Activated T-cell treated with anti-CD3 and anti-CD28 coated beads, Interleukin-2, amount 50 U/mL, for 24 hours (primary cell): ENCODE measurements at regions not wholly inside any gene's neighbourhood (a gene's known extent, or its start where the extent isn't known, plus 50 kb on each side); places are given as distances from the start of the nearest gene placed in this dataset.
"Not testable (repeated sequence)": the region's sequence is repeated elsewhere in the genome, so short reads cannot be mapped to it uniquely, and the experiment has no call there.

Source experiments
- DNase-seq: peaks from one replicate; pipeline ENCODE4 v3.0.0-alpha.2; 2020
- H3K27ac Mint-ChIP-seq: 2 replicates; pipeline ENCODE4 v1.8.0; 2020; ENCODE audit warnings: mild to moderate bottlenecking, mixed read lengths
- H3K27me3 Mint-ChIP-seq: 2 replicates; pipeline ENCODE4 v1.8.0; 2020; ENCODE audit warnings: mixed read lengths
- H3K36me3 Mint-ChIP-seq: 2 replicates; pipeline ENCODE4 v1.8.0; 2020; ENCODE audit warnings: low read depth, mixed read lengths
- H3K4me1 Mint-ChIP-seq: 2 replicates; pipeline ENCODE4 v1.8.0; 2020; ENCODE audit warnings: low read depth, mixed read lengths
- H3K4me3 Mint-ChIP-seq: 2 replicates; pipeline ENCODE4 v1.8.0; 2020; ENCODE audit warnings: mild to moderate bottlenecking, moderate library complexity, mixed read lengths
- H3K9me3 Mint-ChIP-seq: 2 replicates; pipeline ENCODE4 v1.8.0; 2020; ENCODE audit warnings: mixed read lengths

DNA sequence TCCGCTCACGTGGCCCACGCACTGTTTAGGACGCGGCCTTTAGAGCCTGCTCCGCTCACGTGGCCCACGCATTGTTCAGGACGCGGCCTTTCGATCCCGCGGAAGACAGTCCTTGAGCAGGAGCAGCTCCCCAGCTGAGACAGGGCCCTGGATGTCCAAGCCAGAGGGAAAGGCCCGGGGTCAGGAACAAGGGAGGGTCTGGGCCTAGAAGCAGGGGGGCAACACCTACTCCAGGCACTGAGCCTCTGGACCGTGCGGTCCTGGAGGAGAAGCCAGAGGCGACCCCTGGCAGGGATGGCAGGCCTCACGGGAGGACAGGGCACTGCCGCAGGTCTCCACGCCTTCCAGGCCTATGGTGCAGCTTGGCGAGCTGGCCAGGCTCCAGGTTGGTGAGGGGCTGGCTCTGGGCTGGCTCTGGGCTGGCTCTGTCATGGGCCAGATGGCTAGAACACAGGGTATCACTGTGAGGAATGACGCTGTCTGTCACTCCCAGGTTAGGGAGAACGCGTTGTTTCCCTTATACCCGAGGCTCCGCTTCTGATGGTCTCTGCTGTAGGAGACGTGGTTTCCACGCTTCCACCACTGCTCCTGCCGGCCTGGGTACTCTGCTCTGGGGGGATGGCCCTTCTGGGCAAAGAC, 341.7 kb downstream of the TMEM121 start:
- Mint-ChIP-seq H3K27ac (no peak overlapping the region), H3K36me3 (no peaks in the 10 kb centered on the region), H3K4me1 (peaks cover 8% of the 10 kb centered on the region), H3K27me3 (no peaks in the 10 kb centered on the region), H3K9me3 (no peaks in the 10 kb centered on the region), H3K4me3 (no peak overlapping the region)
- DNase-seq, result peak; percentile 12

DNA sequence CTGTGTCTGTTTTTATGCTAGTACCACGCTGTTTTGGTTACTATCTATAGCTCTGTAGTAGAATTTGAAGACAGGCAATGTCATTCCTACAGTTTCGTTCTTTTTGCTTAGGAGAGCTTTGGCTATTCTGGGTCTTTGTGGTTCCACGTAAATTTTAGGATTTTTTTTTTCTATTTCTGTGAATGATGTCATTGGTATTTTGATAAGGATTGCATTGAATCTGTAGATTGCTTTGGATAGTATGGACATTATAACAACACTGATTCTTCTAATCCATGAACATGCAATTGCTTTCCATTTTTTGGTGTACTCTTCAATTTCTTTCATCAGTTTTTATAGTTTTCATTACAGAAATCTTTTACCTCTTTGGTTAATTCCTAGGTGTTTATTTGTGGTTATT, 345.2 kb downstream of the TMEM121 start:
- Mint-ChIP-seq H3K4me3 (no peak overlapping the region), H3K4me1 (no peaks in the 10 kb centered on the region), H3K9me3 (no peaks in the 10 kb centered on the region), H3K36me3 (no peaks in the 10 kb centered on the region), H3K27ac (no peak overlapping the region), H3K27me3 (peaks cover 4% of the 10 kb centered on the region)
- no peak for DNase-seq

DNA sequence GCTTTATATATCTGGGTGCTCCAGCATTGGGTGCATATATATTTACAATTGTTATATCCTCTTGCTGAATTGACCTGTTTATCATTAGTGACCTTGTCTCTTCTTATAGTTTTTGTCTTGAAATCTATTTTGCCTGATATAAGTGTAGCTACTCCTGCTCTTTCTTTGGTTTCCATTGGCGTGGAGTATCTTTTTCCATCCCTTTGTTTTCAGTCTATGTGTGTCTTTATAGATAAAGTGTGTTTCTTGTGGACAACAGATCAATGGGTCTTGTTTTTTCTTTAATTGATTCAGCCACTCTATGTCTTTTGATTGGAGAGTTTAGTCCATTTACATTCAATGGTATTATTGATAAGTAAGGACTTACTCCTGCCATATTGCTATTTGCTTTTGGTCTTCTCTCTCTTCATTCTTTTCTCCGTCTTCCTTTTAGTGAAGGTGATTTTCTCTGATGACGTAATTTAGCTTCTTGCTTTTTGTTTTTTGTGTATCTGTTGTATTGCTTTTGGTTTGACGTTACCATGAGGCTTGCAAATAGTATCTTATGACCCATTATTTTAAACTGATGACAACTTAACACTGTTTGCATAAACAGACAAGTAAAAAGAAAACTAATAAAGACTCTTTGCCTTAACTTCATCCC, 347.6 kb downstream of the TMEM121 start:
- Mint-ChIP-seq H3K27me3 (peaks cover 4% of the 10 kb centered on the region), H3K4me1 (no peaks in the 10 kb centered on the region), H3K9me3 (no peaks in the 10 kb centered on the region), H3K36me3 (no peaks in the 10 kb centered on the region), H3K27ac (no peak overlapping the region), H3K4me3 (no peak overlapping the region)
- no peak for DNase-seq

DNA sequence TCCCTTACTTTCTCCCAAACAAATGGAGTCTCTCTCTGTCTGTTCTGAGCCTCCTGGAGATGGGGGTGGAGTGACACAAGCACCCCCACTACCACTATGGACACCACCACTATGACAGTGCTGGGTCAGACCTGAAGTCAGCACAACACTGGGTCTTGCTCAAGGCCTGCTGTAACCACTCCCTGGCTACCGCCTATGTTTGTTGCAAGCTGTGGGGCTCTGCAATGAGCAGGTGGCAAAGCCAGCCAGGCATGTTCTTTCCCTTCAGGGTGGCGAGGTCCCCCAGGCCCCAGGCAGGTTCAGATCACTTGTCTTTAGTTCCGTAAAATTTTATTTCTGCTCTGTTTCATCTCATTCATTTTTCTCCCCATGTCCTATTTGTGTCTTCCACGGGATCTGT, 349.8 kb downstream of the TMEM121 start:
- no peak for DNase-seq
- Mint-ChIP-seq H3K36me3 (no peaks in the 10 kb centered on the region), H3K9me3 (no peaks in the 10 kb centered on the region), H3K4me1 (peaks cover 6% of the 10 kb centered on the region), H3K4me3 (no peak overlapping the region), H3K27ac (no peak overlapping the region), H3K27me3 (peaks cover 10% of the 10 kb centered on the region)

DNA sequence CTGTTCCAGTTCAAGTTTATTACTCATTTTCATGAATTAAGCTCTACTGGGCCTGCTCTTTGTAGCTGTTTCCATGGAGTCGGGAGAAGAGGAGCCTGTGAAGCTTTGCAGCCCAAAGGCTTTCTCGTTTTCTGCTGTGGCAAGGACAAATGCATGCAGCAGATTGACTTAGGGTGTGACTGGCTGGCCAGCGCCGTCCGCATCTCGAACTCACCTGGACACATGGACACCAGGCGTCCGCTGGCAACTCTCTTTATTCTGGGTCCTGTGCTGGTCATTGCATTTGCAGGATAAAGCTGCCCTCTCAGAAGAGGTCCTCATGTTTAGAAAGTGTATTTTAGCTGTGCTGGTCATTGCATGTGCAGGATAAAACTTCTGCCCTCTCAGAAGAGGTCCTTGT, 350.4 kb downstream of the TMEM121 start:
- no peak overlapping the region for H3K27ac Mint-ChIP-seq
- H3K36me3 Mint-ChIP-seq, result no peaks in the 10 kb centered on the region
- H3K27me3 Mint-ChIP-seq, result peaks cover 17% of the 10 kb centered on the region
- DNase-seq, result no peak
- no peaks in the 10 kb centered on the region for H3K9me3 Mint-ChIP-seq
- H3K4me1 Mint-ChIP-seq, result peaks cover 6% of the 10 kb centered on the region
- no peak overlapping the region for H3K4me3 Mint-ChIP-seq

DNA sequence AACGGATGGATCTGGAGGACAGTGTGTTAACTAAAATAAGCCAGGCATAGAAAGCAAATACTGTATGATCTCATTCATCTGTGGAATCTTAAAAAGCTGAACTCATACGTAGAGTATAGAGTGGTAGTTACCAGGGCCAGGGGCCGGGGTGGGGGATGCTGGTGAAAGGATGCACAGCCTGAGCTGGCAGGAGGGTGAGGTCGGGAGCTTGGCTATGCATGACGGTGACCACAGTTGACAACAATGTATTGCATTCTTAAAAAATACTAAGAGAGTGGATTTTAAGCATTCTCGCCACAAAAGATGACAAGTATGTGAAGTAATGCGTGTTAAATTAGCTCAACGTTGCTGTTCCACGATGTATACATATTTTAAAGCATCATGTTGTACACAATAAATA, 351.3 kb downstream of the TMEM121 start:
- H3K9me3 Mint-ChIP-seq, result no peaks in the 10 kb centered on the region
- H3K27me3 Mint-ChIP-seq, result peaks cover 19% of the 10 kb centered on the region
- no peak overlapping the region for H3K27ac Mint-ChIP-seq
- no peak for DNase-seq
- no peak overlapping the region for H3K4me3 Mint-ChIP-seq
- H3K36me3 Mint-ChIP-seq, result no peaks in the 10 kb centered on the region
- peaks cover 6% of the 10 kb centered on the region for H3K4me1 Mint-ChIP-seq

DNA sequence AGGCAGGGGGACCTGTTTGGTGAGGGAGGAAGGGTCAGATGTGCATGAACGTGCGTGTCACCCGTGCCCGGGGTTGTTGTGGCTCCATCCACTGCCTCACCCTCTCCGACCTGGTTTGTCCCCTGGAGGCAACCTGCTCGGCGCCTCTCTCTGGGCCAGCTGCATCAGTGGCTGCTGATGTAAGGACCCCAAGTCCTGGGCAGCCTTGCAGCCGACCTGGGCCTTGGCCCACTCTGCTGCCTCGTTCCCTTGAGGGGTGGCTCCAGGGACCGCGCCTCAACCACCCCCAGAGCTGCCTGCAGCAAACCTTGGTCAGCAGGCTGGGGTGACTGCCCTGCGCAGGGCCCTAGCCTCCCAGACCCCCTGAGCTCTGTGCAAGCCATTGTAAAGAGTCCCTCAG, 351.7 kb downstream of the TMEM121 start:
- peak; percentile 24 for DNase-seq
- peaks cover 6% of the 10 kb centered on the region for H3K4me1 Mint-ChIP-seq
- no peaks in the 10 kb centered on the region for H3K36me3 Mint-ChIP-seq
- H3K9me3 Mint-ChIP-seq, result no peaks in the 10 kb centered on the region
- no peak overlapping the region for H3K27ac Mint-ChIP-seq
- H3K27me3 Mint-ChIP-seq, result peaks cover 19% of the 10 kb centered on the region
- H3K4me3 Mint-ChIP-seq, result no peak overlapping the region

DNA sequence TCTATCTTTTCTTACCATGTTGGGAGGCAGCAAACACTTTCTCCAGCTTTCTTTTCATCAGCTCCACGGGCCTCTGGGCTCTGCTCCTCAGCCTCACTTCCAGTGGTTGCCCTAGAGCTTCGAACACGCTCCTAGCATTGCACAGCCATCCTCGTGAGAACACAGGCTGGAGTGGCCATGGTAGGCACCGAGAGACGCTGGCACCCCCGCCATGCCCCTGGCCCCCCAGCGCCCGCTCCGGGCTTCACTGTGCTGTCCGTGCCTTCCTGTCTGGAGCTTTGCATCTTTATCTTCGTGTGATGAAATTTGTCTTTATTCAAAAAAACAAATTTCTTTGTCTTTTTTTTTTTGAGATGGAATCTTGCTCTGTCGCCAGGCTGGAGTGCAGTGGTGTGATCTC, 352.2 kb downstream of the TMEM121 start:
- Mint-ChIP-seq H3K27me3 (peaks cover 19% of the 10 kb centered on the region), H3K27ac (no peak overlapping the region)

DNA sequence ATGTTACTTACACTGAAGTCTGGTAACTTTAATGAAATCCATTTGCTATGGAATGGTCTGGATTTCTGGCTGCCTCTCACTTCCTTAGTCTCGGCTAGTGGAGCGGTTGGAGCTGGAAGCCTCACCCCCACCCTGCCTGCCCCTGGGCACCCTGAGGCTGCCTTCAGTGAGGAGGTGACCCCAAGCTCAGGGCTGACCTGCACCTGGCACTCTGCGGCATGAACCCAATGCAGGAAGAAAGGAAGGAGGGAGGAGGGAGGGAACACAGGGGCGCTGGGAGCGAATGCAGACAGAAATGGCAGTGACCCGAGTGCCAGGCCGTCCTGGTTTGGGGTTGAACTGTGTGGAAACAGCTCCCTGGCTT, 353.1 kb downstream of the TMEM121 start:
- Mint-ChIP-seq H3K4me1 (peaks cover 6% of the 10 kb centered on the region), H3K27me3 (peaks cover 19% of the 10 kb centered on the region), H3K9me3 (no peaks in the 10 kb centered on the region), H3K4me3 (peak overlapping the region; percentile 35), H3K36me3 (no peaks in the 10 kb centered on the region), H3K27ac (peak overlapping the region; percentile 81)
- no peak for DNase-seq

More for the DNA sequence above, 352.2 kb downstream of the TMEM121 start:
- H3K4me1 Mint-ChIP-seq, result peaks cover 6% of the 10 kb centered on the region
- H3K4me3 Mint-ChIP-seq, result no peak overlapping the region
- no peaks in the 10 kb centered on the region for H3K36me3 Mint-ChIP-seq
- H3K9me3 Mint-ChIP-seq, result no peaks in the 10 kb centered on the region
- DNase-seq, result no peak

DNA sequence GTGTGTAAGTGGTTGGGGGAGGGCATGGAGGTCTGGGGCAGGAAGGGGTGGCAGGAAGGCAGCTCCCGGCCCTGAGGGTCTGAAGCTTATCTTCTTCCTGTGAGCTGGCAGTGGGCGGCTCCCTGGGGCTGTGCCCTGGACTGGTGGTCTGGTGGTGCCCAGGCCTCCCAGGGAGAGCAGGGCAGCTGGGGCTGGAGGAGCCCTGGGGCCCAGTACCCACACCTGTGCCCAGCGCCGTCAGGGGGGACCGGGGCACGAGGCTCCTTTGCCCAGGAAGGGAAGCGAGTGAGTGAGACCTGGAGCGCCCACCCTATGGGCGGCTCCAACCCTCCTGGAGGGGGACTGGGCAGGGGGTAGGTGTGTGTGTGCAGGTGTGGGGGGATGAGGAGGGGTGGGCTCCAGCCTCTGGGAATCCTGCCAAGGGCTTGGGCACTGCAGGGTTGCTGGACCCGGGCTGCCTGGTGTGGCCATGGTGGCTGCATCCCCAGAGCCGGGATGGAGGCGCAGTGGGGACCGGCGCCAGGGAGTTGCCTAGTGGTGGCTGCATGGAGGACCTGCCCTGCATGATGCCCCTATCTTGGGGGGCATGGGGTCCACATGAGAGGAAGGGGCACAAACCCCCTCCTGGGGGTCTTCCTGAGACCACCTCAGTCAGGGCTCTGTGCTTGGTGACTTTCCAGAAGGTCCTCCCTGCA, 353.6 kb downstream of the TMEM121 start:
- Mint-ChIP-seq H3K27ac (peak overlapping the region; percentile 81), H3K4me1 (peaks cover 6% of the 10 kb centered on the region), H3K36me3 (no peaks in the 10 kb centered on the region), H3K9me3 (no peaks in the 10 kb centered on the region), H3K4me3 (peak overlapping the region; percentile 35), H3K27me3 (peaks cover 19% of the 10 kb centered on the region)
- peak; percentile 45 for DNase-seq

DNA sequence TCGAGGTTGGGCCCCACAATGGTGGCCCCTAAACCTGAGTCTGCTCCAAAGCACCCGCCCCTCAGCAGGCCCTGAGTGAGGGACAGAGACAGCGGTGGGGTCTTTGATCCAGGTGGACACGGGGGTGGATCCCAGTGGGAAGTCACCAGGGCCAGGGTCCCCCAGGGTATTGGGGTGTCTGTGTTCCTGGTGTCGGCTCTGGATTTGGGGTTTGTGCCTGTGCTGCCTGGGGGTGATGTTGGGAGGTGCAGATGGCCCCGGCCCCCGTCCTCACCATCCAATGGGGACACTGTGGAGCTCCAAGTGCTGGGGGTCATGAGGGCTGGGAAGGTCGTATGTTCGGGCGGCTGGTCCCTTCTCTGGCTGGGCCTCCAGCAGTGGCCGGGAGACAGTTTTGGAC, 354.2 kb downstream of the TMEM121 start:
- Mint-ChIP-seq H3K9me3 (no peaks in the 10 kb centered on the region), H3K36me3 (no peaks in the 10 kb centered on the region), H3K4me3 (peak overlapping the region; percentile 18), H3K27me3 (peaks cover 19% of the 10 kb centered on the region), H3K27ac (no peak overlapping the region), H3K4me1 (peaks cover 6% of the 10 kb centered on the region)
- peak; percentile 29 for DNase-seq

DNA sequence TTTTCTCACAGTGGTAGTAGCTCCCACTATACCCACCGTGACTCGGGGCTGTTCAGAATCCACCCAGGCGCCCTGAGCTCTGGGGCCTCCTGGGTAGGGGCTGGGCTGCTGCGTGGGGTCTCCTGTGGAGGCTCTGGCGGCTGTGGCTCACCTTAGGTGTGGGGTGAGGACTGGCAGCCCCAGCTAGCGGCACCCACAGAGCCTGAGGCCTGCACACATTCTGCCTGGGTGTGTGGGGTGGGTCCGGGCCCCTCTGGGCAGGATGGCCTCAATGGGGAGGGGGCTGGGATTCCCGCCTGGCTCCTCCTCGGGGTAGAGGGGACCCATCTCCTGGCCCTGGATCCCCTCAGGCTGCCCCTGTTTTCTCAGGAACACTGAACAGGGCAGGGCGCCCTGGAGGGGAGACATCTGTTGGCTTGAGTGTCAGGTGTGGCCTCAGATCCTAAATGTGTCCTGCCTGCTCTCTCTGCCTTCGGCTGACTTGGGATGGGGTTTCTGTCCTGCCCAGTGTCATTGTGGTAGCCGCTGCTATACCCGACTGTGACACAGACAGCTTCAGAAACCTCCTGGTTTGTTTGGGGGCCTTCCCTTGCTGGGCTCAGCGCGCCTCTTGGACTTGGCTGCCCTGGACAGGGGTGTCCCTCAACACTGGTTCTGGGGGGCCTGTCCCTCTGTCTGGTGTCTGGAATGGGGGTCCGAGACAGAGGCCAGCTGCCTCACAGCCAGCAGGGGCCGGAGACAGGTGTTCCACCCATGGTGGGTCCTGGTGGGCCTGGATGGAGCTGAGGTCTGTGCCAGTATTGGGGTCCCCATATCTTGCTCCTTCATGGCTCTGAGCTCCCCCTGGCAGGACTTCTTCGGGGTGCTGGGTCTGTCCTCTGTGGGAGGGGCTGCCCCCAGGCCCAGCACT, 354.9 kb downstream of the TMEM121 start:
- no peak overlapping the region for H3K4me3 Mint-ChIP-seq
- DNase-seq, result peak; percentile 29
- H3K4me1 Mint-ChIP-seq, result peaks cover 6% of the 10 kb centered on the region
- H3K27ac Mint-ChIP-seq, result no peak overlapping the region
- H3K9me3 Mint-ChIP-seq, result no peaks in the 10 kb centered on the region
- H3K36me3 Mint-ChIP-seq, result no peaks in the 10 kb centered on the region
- peaks cover 16% of the 10 kb centered on the region for H3K27me3 Mint-ChIP-seq

DNA sequence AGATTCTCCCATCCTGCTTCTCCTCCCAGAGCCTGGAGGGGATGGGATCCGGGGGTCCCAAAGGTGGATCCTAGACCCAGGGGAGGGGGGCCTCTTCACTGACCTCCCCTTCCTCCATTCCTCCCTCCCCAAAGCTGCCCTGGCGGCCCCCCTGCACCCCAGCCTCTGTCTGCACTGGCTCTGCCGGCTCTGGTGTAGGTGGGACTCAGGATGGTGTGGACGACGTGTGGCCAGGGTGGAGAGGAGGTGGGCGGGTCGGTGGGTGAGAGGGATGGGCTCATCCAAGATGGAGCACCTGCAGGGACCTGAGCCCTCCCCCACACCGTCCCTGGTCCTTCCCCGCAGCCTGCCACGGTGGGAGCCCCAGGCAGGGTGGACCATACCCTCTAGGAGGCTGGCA, 355.6 kb downstream of the TMEM121 start:
- not testable (repeated sequence) for H3K4me1 Mint-ChIP-seq, H3K36me3 Mint-ChIP-seq, H3K4me3 Mint-ChIP-seq, H3K9me3 Mint-ChIP-seq, H3K27ac Mint-ChIP-seq
- peak; percentile 16 for DNase-seq
- H3K27me3 Mint-ChIP-seq, result peaks cover 15% of the 10 kb centered on the region

DNA sequence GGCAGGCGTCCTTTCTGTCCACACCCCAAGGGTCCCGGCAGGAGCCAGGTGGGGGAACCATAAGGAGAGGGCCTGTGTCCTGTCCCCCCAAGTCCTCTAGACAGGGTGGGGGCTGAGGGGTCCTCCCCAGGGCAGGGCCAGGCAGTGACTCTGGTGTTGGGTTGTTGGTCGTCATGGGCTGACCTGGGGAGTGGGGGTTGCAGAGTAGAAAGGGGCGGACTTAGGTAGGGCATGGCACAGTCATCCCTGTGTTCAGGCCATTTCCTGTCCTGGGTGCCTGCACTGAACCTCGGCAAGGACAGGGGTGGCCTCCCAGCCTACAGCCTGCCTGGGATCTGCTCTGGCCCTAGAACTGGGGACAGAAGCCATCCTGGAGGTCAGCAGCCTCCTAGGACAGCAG, 356.2 kb downstream of the TMEM121 start:
- H3K27ac Mint-ChIP-seq, result no peak overlapping the region
- no peak for DNase-seq
- no peak overlapping the region for H3K4me3 Mint-ChIP-seq
- no peaks in the 10 kb centered on the region for H3K36me3 Mint-ChIP-seq
- peaks cover 9% of the 10 kb centered on the region for H3K4me1 Mint-ChIP-seq
- peaks cover 15% of the 10 kb centered on the region for H3K27me3 Mint-ChIP-seq
- H3K9me3 Mint-ChIP-seq, result no peaks in the 10 kb centered on the region
